ENCODE measurements at regions not wholly inside any gene's neighbourhood (a gene's known extent, or its start where the extent isn't known, plus 50 kb on each side); places are given as distances from the start of the nearest gene placed in this dataset.

DNA sequence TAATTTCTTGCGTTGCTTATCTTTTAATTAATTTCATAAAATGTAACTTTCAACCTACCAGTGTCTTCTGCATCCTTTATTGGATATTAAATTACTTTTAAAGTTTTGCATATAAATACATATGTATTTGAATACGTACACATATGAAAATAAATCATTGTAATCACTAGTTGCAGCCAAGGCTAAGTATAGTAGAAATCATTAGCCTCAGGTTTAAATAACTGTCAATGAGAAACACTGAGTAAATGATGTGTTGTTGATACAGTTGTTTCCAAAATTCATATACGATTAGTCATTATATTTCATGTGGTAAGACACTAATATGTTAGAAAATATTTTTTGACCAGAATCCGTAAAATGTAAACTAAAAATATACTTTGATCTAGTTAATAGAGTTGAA is 1267.1 kb upstream of the PCDH20 start:
- TF ChIP-seq SP1 (IDR thresholded peaks at IDR 0.05) (no peak), NR2F2 (IDR thresholded peaks at IDR 0.05) (no peak), RXRA (IDR thresholded peaks at IDR 0.05) (no peak)
- TF ChIP-seq, protein P1, sequence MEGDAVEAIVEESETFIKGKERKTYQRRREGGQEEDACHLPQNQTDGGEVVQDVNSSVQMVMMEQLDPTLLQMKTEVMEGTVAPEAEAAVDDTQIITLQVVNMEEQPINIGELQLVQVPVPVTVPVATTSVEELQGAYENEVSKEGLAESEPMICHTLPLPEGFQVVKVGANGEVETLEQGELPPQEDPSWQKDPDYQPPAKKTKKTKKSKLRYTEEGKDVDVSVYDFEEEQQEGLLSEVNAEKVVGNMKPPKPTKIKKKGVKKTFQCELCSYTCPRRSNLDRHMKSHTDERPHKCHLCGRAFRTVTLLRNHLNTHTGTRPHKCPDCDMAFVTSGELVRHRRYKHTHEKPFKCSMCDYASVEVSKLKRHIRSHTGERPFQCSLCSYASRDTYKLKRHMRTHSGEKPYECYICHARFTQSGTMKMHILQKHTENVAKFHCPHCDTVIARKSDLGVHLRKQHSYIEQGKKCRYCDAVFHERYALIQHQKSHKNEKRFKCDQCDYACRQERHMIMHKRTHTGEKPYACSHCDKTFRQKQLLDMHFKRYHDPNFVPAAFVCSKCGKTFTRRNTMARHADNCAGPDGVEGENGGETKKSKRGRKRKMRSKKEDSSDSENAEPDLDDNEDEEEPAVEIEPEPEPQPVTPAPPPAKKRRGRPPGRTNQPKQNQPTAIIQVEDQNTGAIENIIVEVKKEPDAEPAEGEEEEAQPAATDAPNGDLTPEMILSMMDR (IDR thresholded peaks at IDR 0.05; ENCODE audit: low read depth, low read length, missing input control): no peak
- TF ChIP-seq, protein P2, sequence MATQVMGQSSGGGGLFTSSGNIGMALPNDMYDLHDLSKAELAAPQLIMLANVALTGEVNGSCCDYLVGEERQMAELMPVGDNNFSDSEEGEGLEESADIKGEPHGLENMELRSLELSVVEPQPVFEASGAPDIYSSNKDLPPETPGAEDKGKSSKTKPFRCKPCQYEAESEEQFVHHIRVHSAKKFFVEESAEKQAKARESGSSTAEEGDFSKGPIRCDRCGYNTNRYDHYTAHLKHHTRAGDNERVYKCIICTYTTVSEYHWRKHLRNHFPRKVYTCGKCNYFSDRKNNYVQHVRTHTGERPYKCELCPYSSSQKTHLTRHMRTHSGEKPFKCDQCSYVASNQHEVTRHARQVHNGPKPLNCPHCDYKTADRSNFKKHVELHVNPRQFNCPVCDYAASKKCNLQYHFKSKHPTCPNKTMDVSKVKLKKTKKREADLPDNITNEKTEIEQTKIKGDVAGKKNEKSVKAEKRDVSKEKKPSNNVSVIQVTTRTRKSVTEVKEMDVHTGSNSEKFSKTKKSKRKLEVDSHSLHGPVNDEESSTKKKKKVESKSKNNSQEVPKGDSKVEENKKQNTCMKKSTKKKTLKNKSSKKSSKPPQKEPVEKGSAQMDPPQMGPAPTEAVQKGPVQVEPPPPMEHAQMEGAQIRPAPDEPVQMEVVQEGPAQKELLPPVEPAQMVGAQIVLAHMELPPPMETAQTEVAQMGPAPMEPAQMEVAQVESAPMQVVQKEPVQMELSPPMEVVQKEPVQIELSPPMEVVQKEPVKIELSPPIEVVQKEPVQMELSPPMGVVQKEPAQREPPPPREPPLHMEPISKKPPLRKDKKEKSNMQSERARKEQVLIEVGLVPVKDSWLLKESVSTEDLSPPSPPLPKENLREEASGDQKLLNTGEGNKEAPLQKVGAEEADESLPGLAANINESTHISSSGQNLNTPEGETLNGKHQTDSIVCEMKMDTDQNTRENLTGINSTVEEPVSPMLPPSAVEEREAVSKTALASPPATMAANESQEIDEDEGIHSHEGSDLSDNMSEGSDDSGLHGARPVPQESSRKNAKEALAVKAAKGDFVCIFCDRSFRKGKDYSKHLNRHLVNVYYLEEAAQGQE (IDR thresholded peaks at IDR 0.05): no peak
- TF ChIP-seq, protein P3, sequence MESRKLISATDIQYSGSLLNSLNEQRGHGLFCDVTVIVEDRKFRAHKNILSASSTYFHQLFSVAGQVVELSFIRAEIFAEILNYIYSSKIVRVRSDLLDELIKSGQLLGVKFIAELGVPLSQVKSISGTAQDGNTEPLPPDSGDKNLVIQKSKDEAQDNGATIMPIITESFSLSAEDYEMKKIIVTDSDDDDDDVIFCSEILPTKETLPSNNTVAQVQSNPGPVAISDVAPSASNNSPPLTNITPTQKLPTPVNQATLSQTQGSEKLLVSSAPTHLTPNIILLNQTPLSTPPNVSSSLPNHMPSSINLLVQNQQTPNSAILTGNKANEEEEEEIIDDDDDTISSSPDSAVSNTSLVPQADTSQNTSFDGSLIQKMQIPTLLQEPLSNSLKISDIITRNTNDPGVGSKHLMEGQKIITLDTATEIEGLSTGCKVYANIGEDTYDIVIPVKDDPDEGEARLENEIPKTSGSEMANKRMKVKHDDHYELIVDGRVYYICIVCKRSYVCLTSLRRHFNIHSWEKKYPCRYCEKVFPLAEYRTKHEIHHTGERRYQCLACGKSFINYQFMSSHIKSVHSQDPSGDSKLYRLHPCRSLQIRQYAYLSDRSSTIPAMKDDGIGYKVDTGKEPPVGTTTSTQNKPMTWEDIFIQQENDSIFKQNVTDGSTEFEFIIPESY (IDR thresholded peaks at IDR 0.05): no peak
- TF ChIP-seq, protein P4, sequence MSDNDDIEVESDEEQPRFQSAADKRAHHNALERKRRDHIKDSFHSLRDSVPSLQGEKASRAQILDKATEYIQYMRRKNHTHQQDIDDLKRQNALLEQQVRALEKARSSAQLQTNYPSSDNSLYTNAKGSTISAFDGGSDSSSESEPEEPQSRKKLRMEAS (IDR thresholded peaks at IDR 0.05): no peak

Data from liver (tissue), 3 donors.